Mucosa of rectum (tissue), 2 donors: ENCODE measurements at regions not wholly inside any gene's neighbourhood (a gene's known extent, or its start where the extent isn't known, plus 50 kb on each side); places are given as distances from the start of the nearest gene placed in this dataset.
A peak's percentile ranks its signal among the peaks of the same experiment; 100 is the strongest.

ENCODE experiments used
- H3K27ac ChIP-seq, 2 donors: one replicate each; pipeline ENCODE4 v1.7.0; 2013; ENCODE audit warnings: inconsistent platforms in 2 of 2, low read depth in 2 of 2, low read length in 2 of 2
- H3K27me3 ChIP-seq, 2 donors: one replicate each; pipeline ENCODE4 v1.7.0; 2013; ENCODE audit warnings: low read length in 2 of 2; ENCODE audit not compliant: control insufficient read depth in 2 of 2, insufficient read depth in 2 of 2
- H3K36me3 ChIP-seq, 2 donors: one replicate each; pipeline ENCODE4 v1.7.0; 2013; ENCODE audit warnings: low read length in 2 of 2; ENCODE audit not compliant: control insufficient read depth in 2 of 2, insufficient read depth in 2 of 2
- H3K4me1 ChIP-seq, 2 donors: one replicate each; pipeline ENCODE4 v1.7.0; 2013; ENCODE audit warnings: low read length in 2 of 2, mild to moderate bottlenecking in 1 of 2; ENCODE audit not compliant: control insufficient read depth in 2 of 2, insufficient read depth in 2 of 2
- H3K4me3 ChIP-seq, 2 donors: one replicate each; pipeline ENCODE4 v1.7.0; 2013; ENCODE audit warnings: low read length in 2 of 2
- H3K9ac ChIP-seq, 2 donors: one replicate each; pipeline ENCODE4 v1.7.0; 2013; ENCODE audit warnings: low read length in 2 of 2, low read depth in 1 of 2, mild to moderate bottlenecking in 1 of 2
- H3K9me3 ChIP-seq, 2 donors: one replicate each; pipeline ENCODE4 v1.7.0; 2013; ENCODE audit warnings: low read length in 2 of 2; ENCODE audit not compliant: control insufficient read depth in 2 of 2
- donor health status: healthy.
- donor health status: Normal muscosa, but diverticular disease.

DNA sequence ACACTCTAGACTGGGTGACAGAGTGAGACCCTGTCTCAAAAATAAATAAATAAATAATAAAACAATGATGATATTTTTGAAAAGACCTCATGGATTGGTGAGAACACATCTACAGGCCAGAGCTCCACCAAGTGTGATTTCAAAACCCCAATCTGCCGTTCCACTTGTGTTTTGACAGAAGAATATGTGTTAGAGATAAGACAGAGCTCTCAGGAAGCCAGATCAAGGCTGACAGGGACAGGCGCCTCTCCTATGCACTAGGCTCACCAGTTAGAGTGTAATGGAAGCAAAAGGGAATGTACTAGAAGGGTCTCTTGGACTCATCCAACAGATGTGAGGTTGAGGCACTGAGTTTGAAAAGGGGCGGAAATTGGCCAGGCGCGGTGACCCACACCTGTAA lies 110.7 kb upstream of the ERRFI1 start:
- no peaks in the 10 kb centered on the region for H3K36me3 ChIP-seq
- no peak overlapping the region for H3K27ac ChIP-seq
- no peak overlapping the region for H3K4me3 ChIP-seq
- no peaks in the 10 kb centered on the region for H3K4me1 ChIP-seq
- H3K9me3 ChIP-seq, result no peaks in the 10 kb centered on the region
- H3K9ac ChIP-seq, result no peak overlapping the region
- H3K27me3 ChIP-seq, result no peaks in the 10 kb centered on the region

DNA sequence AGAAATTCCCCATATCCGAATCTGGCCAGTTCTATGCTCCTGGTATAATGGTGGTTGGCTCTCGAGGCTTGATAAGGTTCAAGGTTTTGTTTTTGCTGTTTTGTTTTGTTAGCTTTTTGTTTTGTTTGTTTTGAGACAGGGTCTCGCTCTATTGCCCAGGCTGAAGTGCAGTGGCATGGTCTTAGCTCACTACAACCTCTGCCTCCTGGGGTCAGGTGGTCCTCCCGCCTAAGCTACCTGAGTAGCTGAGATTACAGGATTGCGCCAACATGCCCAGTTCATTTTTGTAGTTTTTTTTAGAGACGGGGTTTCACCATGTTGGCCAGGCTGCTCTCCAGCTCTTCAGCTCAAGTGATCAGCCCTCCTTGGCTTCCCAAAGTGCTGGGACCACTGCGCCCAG lies 109.1 kb upstream of the ERRFI1 start:
- no peaks in the 10 kb centered on the region for H3K9me3 ChIP-seq

GRCh38 chr1:8134546-8135235 lies 108.6 kb upstream of the ERRFI1 start:
- Histone ChIP-seq H3K9me3 (no peaks in the 10 kb centered on the region), H3K9ac (no peak overlapping the region), H3K27ac (peak overlapping the region; percentile 57 to 72), H3K27me3 (no peaks in the 10 kb centered on the region), H3K4me1 (no peaks in the 10 kb centered on the region), H3K36me3 (no peaks in the 10 kb centered on the region), H3K4me3 (no peak overlapping the region)

More for the DNA sequence above, 109.1 kb upstream of the ERRFI1 start:
- H3K27ac ChIP-seq, result peak overlapping the region; percentile 57 to 72
- H3K9ac ChIP-seq, result no peak overlapping the region
- H3K36me3 ChIP-seq, result no peaks in the 10 kb centered on the region
- no peaks in the 10 kb centered on the region for H3K27me3 ChIP-seq
- H3K4me3 ChIP-seq, result no peak overlapping the region
- H3K4me1 ChIP-seq, result no peaks in the 10 kb centered on the region

DNA sequence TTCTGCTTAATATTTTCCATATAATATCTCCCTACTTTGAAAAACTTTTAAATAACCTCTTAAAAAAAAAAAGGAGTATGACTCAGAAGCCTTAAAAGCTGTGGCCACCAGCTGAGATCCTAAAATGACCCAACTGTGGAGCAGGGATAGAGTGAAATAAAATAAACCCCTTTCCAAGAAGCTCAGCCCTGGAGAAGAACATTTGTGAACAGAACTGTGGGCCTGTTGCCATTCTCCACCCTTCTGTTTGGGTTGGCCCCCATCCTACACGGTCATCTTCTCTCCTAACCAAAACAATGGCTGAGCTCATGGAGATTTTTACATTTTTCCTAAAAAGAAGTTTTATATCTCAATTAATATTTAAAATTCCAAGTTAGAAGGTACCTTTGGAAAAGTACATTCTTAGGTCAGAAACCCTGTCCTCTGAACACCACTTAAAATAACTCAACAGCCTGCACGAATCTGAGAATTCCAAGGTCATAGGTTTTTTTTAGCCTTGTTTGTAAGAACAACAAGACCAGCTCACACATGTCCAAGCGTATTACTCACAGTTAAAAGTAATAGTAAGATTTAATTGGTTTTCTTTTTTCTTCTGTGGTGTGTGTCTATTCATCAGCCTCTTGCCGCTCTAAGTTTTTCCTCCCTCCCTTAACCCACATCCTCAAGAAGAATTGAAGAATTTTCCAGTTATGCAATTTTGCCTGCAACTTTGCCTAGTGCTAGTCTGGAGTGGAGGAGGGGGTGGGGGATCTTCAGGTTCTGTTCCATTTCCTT lies 107.7 kb upstream of the ERRFI1 start:
- Histone ChIP-seq H3K4me3 (no peak overlapping the region), H3K9ac (no peak overlapping the region), H3K27me3 (no peaks in the 10 kb centered on the region), H3K4me1 (no peaks in the 10 kb centered on the region), H3K36me3 (no peaks in the 10 kb centered on the region), H3K9me3 (no peaks in the 10 kb centered on the region), H3K27ac (peak overlapping the region; percentile 57 to 72)

GRCh38 chr1:8133190-8133589 lies 107.1 kb upstream of the ERRFI1 start:
- Histone ChIP-seq H3K9ac (peak overlapping the region in 1 of 2 donors; percentile 51), H3K27ac (peak overlapping the region; percentile 78 to 79), H3K4me1 (no peaks in the 10 kb centered on the region), H3K4me3 (no peak overlapping the region), H3K27me3 (no peaks in the 10 kb centered on the region), H3K36me3 (no peaks in the 10 kb centered on the region), H3K9me3 (no peaks in the 10 kb centered on the region)

GRCh38 chr1:8127171-8127641 lies 101.1 kb upstream of the ERRFI1 start:
- peak overlapping the region in 1 of 2 donors; percentile 47 for H3K27ac ChIP-seq
- no peak overlapping the region for H3K9ac ChIP-seq
- H3K9me3 ChIP-seq, result no peaks in the 10 kb centered on the region
- peaks cover 0 to 2% of the 10 kb centered on the region in 2 donors for H3K4me1 ChIP-seq
- no peaks in the 10 kb centered on the region for H3K27me3 ChIP-seq
- no peak overlapping the region for H3K4me3 ChIP-seq
- H3K36me3 ChIP-seq, result no peaks in the 10 kb centered on the region

- H3K4me3 ChIP-seq, result no peak overlapping the region
- no peaks in the 10 kb centered on the region for H3K9me3 ChIP-seq
- H3K4me1 ChIP-seq, result peaks cover 1 to 7% of the 10 kb centered on the region in 2 donors
- H3K9ac ChIP-seq, result no peak overlapping the region
- no peaks in the 10 kb centered on the region for H3K27me3 ChIP-seq
- peak overlapping the region; percentile 62 to 72 for H3K27ac ChIP-seq
- no peaks in the 10 kb centered on the region for H3K36me3 ChIP-seq
Observed at GRCh38 chr1:8122477-8123407, 96.6 kb upstream of the ERRFI1 start.

DNA sequence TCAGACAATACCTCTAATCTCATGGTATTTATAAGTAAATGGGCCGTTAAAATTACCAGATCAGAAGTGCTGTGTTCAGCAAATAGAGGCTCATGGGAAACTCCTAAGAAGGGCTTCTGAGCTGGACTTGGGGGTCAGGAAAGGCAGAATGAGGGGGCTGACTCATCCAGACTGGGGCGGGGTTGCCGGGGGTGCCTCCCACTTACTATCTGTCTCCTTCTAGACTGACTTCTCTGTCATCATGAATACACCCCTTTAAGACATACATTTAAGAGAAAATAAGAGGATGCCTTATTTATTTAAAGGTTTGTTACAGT lies 96.0 kb upstream of the ERRFI1 start:
- Histone ChIP-seq H3K4me3 (no peak overlapping the region), H3K27me3 (no peaks in the 10 kb centered on the region), H3K27ac (peak overlapping the region; percentile 62 to 72), H3K4me1 (peaks cover 0 to 9% of the 10 kb centered on the region in 2 donors), H3K36me3 (no peaks in the 10 kb centered on the region), H3K9me3 (no peaks in the 10 kb centered on the region), H3K9ac (no peak overlapping the region)

- Histone ChIP-seq H3K4me1 (peaks cover 3 to 9% of the 10 kb centered on the region in 2 donors), H3K27me3 (no peaks in the 10 kb centered on the region), H3K9me3 (no peaks in the 10 kb centered on the region), H3K27ac (peak overlapping the region; percentile 62 to 72), H3K9ac (no peak overlapping the region), H3K36me3 (no peaks in the 10 kb centered on the region), H3K4me3 (no peak overlapping the region)
Observed at GRCh38 chr1:8121261-8122159, 95.4 kb upstream of the ERRFI1 start.
